ENCODE measurements at regions not wholly inside any gene's neighbourhood (a gene's known extent, or its start where the extent isn't known, plus 50 kb on each side); places are given as distances from the start of the nearest gene placed in this dataset.

DNA sequence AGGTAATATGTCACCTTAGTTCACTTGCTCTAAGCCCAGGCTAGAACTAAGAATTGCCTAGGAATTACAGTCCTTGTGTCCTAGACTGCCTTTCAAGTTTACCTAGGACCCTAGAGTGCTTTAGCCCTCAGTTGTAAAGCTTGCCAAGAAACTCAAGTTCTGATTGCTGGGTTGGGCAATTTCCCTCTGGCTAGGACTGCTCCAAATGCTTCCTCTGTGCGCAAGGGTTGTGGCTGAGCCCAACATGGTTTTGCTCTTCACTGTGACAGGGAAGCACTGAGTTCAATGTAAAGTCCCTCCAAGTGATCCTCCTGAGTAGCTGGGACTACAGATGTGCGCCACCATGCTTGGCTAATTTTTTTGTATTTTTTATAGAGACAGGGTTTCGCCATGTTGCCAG is 102.3 kb upstream of the NEK7 start:
- H3K9me3 ChIP-seq (replicated peaks; ENCODE audit: control insufficient read depth, insufficient read depth, low read length) = no peaks in the 10 kb centered on the region
- FAIRE-seq (no peak), DNase-seq (ENCODE audit: low read depth, low spot score) (no peak)
- H3K79me2 ChIP-seq (ENCODE audit: control insufficient read depth, insufficient read depth, low read length) = no peaks in the 10 kb centered on the region
- intact Hi-C loops (cut with micrococcal nuclease) (no loop called here), dilution Hi-C loops (cut with MboI; ENCODE audit: extremely low pct_ligation_motif_present, low sequenced_read_pairs) (no loop called here)
- no peaks in the 10 kb centered on the region for H3K9me1 ChIP-seq (replicated peaks; ENCODE audit: control insufficient read depth, extremely low read depth, insufficient read depth, low read length)
- H3K27ac ChIP-seq (ENCODE audit: insufficient read depth, low read depth, low read length) = no peak overlapping the region
- no peak overlapping the region for H3K4me3 ChIP-seq (replicated peaks in 1 of 3; ENCODE audit: insufficient read depth in 1 of 3, low read depth in 1 of 3, low read length in 3 of 3)
- CTCF ChIA-PET = interaction anchor here (1.2 to 1.5 kb wide), 2 partner anchors 9 to 11 kb away, joined by 3 to 4 read pairs; no protein-coding TSS in a partner anchor
- no TSS peak for BruUV-seq (replicated peaks)
- no peaks in the 10 kb centered on the region for H3K36me3 ChIP-seq (ENCODE audit: control insufficient read depth in 2 of 2, extremely low read depth in 1 of 2, insufficient read depth in 2 of 2, low read length in 2 of 2)
- no peak for TF ChIP-seq GATA2 (IDR thresholded peaks at IDR 0.05; ENCODE audit: insufficient read depth, insufficient read length, low read depth, low read length)
- TF ChIP-seq, protein P1, sequence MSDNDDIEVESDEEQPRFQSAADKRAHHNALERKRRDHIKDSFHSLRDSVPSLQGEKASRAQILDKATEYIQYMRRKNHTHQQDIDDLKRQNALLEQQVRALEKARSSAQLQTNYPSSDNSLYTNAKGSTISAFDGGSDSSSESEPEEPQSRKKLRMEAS (IDR thresholded peaks at IDR 0.05; ENCODE audit: insufficient read depth, insufficient read length) = no peak
- no peak for TF ChIP-seq EZH2 (IDR thresholded peaks at IDR 0.05; ENCODE audit: borderline replicate concordance, low read depth, low read length, severe bottlenecking)
- TF ChIP-seq JUN (IDR thresholded peaks at IDR 0.05; ENCODE audit: borderline replicate concordance, insufficient read depth, insufficient read length, low read depth) = no peak
- TF ChIP-seq POLR2AphosphoS5 (IDR thresholded peaks at IDR 0.05; ENCODE audit: insufficient read depth, low read depth, low read length) = no peak
- TF ChIP-seq CTCF (IDR thresholded peaks at IDR 0.05; ENCODE audit: extremely low read depth in 1 of 2, insufficient read depth in 1 of 2, low read depth in 1 of 2, low read length in 2 of 2) = no peak
- TF ChIP-seq MYC (IDR thresholded peaks at IDR 0.05; ENCODE audit: low read depth, low read length) = no peak
- no peak for TF ChIP-seq POLR2A (IDR thresholded peaks at IDR 0.05; ENCODE audit: low read depth, low read length)
- TF ChIP-seq FOS (IDR thresholded peaks at IDR 0.05; ENCODE audit: borderline replicate concordance, insufficient read depth, low read length) = no peak
- H4K20me1 ChIP-seq (replicated peaks; ENCODE audit: control insufficient read depth, extremely low read depth, insufficient read depth, low read length) = no peaks in the 10 kb centered on the region
- H3K4me1 ChIP-seq (ENCODE audit: control insufficient read depth, extremely low read depth, insufficient read depth, low read length) = no peaks in the 10 kb centered on the region
- H3K9ac ChIP-seq (replicated peaks; ENCODE audit: extremely low read depth, insufficient read depth, low read length) = no peak overlapping the region
- H3K27me3 ChIP-seq (ENCODE audit: control insufficient read depth in 2 of 2, insufficient read depth in 2 of 2, low read length in 2 of 2) = no peaks in the 10 kb centered on the region
- POLR2A ChIA-PET = no interaction called here
- no peak overlapping the region for H3K4me2 ChIP-seq (ENCODE audit: insufficient read depth, low read length)
- H2AFZ ChIP-seq (ENCODE audit: low read depth, low read length) = no peak overlapping the region
